ENCODE measurements at regions not wholly inside any gene's neighbourhood (a gene's known extent, or its start where the extent isn't known, plus 50 kb on each side); places are given as distances from the start of the nearest gene placed in this dataset.

GRCh38 chr13:30030141-30030750 lies 179.8 kb upstream of the UBL3 start:
- in situ Hi-C loops (cut with HindIII; ENCODE audit: low sequenced_read_pairs), result no loop called here
- TF ChIP-seq CTCF (IDR thresholded peaks at IDR 0.05; ENCODE audit: low read depth, low read length, missing control alignments), result no peak
- H3K4me3 ChIP-seq (ENCODE audit: low read depth, low read length), result no peak overlapping the region
- no peak for DNase-seq (ENCODE audit: low read depth)

GRCh38 chr13:30027569-30028455 lies 177.4 kb upstream of the UBL3 start:
- in situ Hi-C loops (cut with HindIII; ENCODE audit: low sequenced_read_pairs), result no loop called here
- DNase-seq (ENCODE audit: low read depth), result peak; percentile 55
- no peak for TF ChIP-seq CTCF (IDR thresholded peaks at IDR 0.05; ENCODE audit: low read depth, low read length, missing control alignments)
- H3K4me3 ChIP-seq (ENCODE audit: low read depth, low read length), result no peak overlapping the region

- no peak for TF ChIP-seq CTCF (IDR thresholded peaks at IDR 0.05; ENCODE audit: low read depth, low read length, missing control alignments)
- no peak for DNase-seq (ENCODE audit: low read depth)
- H3K4me3 ChIP-seq (ENCODE audit: low read depth, low read length), result no peak overlapping the region
- in situ Hi-C loops (cut with HindIII; ENCODE audit: low sequenced_read_pairs), result no loop called here
Observed at GRCh38 chr13:30026909-30027308, 176.5 kb upstream of the UBL3 start.

- H3K4me3 ChIP-seq (ENCODE audit: low read depth, low read length), result no peak overlapping the region
- no peak for DNase-seq (ENCODE audit: low read depth)
Observed at GRCh38 chr13:30026093-30026492, 175.7 kb upstream of the UBL3 start.

GRCh38 chr13:30025351-30025750 lies 174.9 kb upstream of the UBL3 start:
- DNase-seq (ENCODE audit: low read depth), result no peak
- H3K4me3 ChIP-seq (ENCODE audit: low read depth, low read length), result no peak overlapping the region
- in situ Hi-C loops (cut with HindIII; ENCODE audit: low sequenced_read_pairs), result no loop called here
- TF ChIP-seq CTCF (IDR thresholded peaks at IDR 0.05; ENCODE audit: low read depth, low read length, missing control alignments), result no peak

More at GRCh38 chr13:30026093-30026492, 175.7 kb upstream of the UBL3 start:
- TF ChIP-seq CTCF (IDR thresholded peaks at IDR 0.05; ENCODE audit: low read depth, low read length, missing control alignments), result no peak
- in situ Hi-C loops (cut with HindIII; ENCODE audit: low sequenced_read_pairs), result no loop called here

- in situ Hi-C loops (cut with HindIII; ENCODE audit: low sequenced_read_pairs), result no loop called here
- TF ChIP-seq CTCF (IDR thresholded peaks at IDR 0.05; ENCODE audit: low read depth, low read length, missing control alignments), result no peak
- DNase-seq (ENCODE audit: low read depth), result no peak
Observed at GRCh38 chr13:30024125-30024865, 173.9 kb upstream of the UBL3 start.

More at GRCh38 chr13:30024125-30024865, 173.9 kb upstream of the UBL3 start:
- no peak overlapping the region for H3K4me3 ChIP-seq (ENCODE audit: low read depth, low read length)
